Osteoblast (primary cell): ENCODE measurements at regions not wholly inside any gene's neighbourhood (a gene's known extent, or its start where the extent isn't known, plus 50 kb on each side); places are given as distances from the start of the nearest gene placed in this dataset.

Experiments used
- DNase-seq: peaks from one replicate; pipeline ENCODE4 v3.0.0; 2011; ENCODE audit warnings: low spot score, mixed read lengths; ENCODE audit not compliant: insufficient read length; ENCODE audit errors: missing footprints
- H2AFZ ChIP-seq: 2 replicates; pipeline ENCODE4 v1.6.0; 2011; ENCODE audit warnings: mild to moderate bottlenecking, low read length
- H3K27ac ChIP-seq: 2 replicates; pipeline ENCODE4 v1.5.1; 2011; ENCODE audit warnings: mild to moderate bottlenecking, low read depth, low read length, moderate library complexity
- H3K27me3 ChIP-seq: 2 replicates; pipeline ENCODE4 v1.6.0; 2012; ENCODE audit warnings: mild to moderate bottlenecking, control low read depth, inconsistent platforms, low read length, moderate library complexity; ENCODE audit not compliant: insufficient read depth
- H3K36me3 ChIP-seq: 2 replicates; pipeline ENCODE4 v1.5.1; 2011; ENCODE audit warnings: mild to moderate bottlenecking, low read length, control low read depth, moderate library complexity; ENCODE audit not compliant: insufficient read depth
- H3K4me1 ChIP-seq: 2 replicates; pipeline ENCODE4 v1.5.1; 2011; ENCODE audit warnings: mild to moderate bottlenecking, low read length, control low read depth, moderate library complexity; ENCODE audit not compliant: insufficient read depth
- H3K4me2 ChIP-seq: 2 replicates; pipeline ENCODE4 v1.6.0; 2011; ENCODE audit warnings: mild to moderate bottlenecking, low read length; ENCODE audit not compliant: insufficient read depth
- H3K4me3 ChIP-seq: fragments of 200-600 bp; sonication (generic); 3 replicates; pipeline ENCODE4 v1.5.1; 2012; ENCODE audit warnings: mild to moderate bottlenecking, low read length, inconsistent platforms; ENCODE audit not compliant: insufficient read depth
- H3K79me2 ChIP-seq: 2 replicates; pipeline ENCODE4 v1.6.0; 2012; ENCODE audit warnings: mild to moderate bottlenecking, low read length, control low read depth, inconsistent platforms; ENCODE audit not compliant: insufficient read depth
- H3K9me3 ChIP-seq: 2 replicates; pipeline ENCODE4 v1.5.1; 2011; ENCODE audit warnings: low read depth, low read length, control low read depth
- H4K20me1 ChIP-seq: 2 replicates; pipeline ENCODE4 v1.6.0; 2012; ENCODE audit warnings: mild to moderate bottlenecking, low read length, control low read depth; ENCODE audit not compliant: insufficient read depth
- CTCF ChIP-seq: IDR thresholded peaks from 2 replicates; pipeline ENCODE4 v1.5.1; 2011; ENCODE audit warnings: mild to moderate bottlenecking, low read depth, low read length, moderate library complexity; ENCODE audit errors: extremely low read depth

GRCh38 chr1:209397371-209397770 is 186.1 kb upstream of the CAMK1G start:
- Histone ChIP-seq H3K36me3 (no peaks in the 10 kb centered on the region), H2AFZ (no peak overlapping the region), H3K4me1 (peaks cover 36% of the 10 kb centered on the region), H3K4me3 (no peak overlapping the region), H3K79me2 (no peaks in the 10 kb centered on the region), H4K20me1 (no peaks in the 10 kb centered on the region), H3K27ac (no peak overlapping the region), H3K4me2 (no peak overlapping the region), H3K27me3 (no peaks in the 10 kb centered on the region), H3K9me3 (no peaks in the 10 kb centered on the region)
- DNase-seq, result no peak
- no peak for TF ChIP-seq CTCF

- H4K20me1 ChIP-seq, result no peaks in the 10 kb centered on the region
- H3K4me1 ChIP-seq, result peaks cover 36% of the 10 kb centered on the region
- H3K27ac ChIP-seq, result peak overlapping the region; percentile 86
- no peak overlapping the region for H2AFZ ChIP-seq
- H3K27me3 ChIP-seq, result no peaks in the 10 kb centered on the region
- TF ChIP-seq CTCF, result no peak
- no peak overlapping the region for H3K4me3 ChIP-seq
- H3K36me3 ChIP-seq, result no peaks in the 10 kb centered on the region
- no peak for DNase-seq
- peak overlapping the region; percentile 16 for H3K4me2 ChIP-seq
- no peaks in the 10 kb centered on the region for H3K79me2 ChIP-seq
- no peaks in the 10 kb centered on the region for H3K9me3 ChIP-seq
Measured at GRCh38 chr1:209397910-209398309, 185.6 kb upstream of the CAMK1G start.

DNA sequence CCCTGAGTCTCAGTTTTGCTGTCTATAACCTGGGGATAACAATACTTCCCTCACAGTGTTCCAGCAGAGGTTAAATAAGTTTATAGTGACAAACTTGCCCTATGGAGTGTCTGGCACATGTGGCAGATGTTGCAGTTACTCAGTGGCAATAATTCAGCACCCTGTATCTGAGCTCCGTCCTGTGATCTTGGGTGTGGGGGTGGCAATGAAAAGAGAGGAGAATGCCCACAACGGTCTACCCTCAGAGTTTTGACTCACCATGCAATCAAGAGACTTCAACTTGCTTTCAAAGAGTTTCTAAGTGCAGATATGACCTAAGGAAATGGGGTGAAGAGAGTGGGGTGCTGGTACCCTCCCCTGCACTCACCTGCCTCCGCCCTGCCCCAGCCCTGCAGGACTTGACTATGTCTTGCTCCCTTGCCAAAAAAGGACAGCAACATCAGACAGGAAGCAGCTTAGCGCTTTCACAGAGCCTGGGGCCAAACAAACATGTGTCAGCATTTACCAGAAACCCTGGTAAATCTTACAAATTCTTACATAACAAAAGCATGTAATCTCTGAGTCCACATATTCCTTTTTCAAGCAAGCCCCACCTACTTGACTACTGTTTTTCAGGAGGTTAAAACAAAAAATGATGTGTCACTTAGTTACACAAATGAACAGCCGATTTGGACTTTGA is 185.1 kb upstream of the CAMK1G start:
- no peak overlapping the region for H3K4me3 ChIP-seq
- H3K4me2 ChIP-seq, result peak overlapping the region; percentile 16
- no peaks in the 10 kb centered on the region for H3K9me3 ChIP-seq
- H3K4me1 ChIP-seq, result peaks cover 36% of the 10 kb centered on the region
- H3K36me3 ChIP-seq, result no peaks in the 10 kb centered on the region
- no peaks in the 10 kb centered on the region for H3K79me2 ChIP-seq
- no peak for TF ChIP-seq CTCF
- no peaks in the 10 kb centered on the region for H3K27me3 ChIP-seq
- DNase-seq, result peak; percentile 70
- no peaks in the 10 kb centered on the region for H4K20me1 ChIP-seq
- peak overlapping the region; percentile 86 for H3K27ac ChIP-seq
- H2AFZ ChIP-seq, result no peak overlapping the region

DNA sequence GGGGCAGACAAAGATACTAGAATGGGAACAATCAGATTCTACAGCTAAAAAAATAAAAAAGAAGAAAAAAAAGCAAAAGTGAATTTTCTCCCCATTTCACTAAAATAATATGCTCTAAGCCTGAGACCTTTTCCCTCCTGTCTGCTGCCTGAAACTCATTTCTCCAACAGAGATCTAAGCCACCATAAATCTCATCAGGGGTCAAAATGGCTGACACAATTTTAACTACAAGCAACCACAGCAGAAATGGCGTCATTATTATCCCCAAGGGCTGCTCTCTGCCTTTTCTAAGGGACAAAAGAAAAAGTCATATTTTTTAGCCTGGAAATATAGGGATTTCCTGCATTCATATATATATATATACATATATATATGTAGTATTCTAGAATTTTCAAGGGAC is 183.7 kb upstream of the CAMK1G start:
- H2AFZ ChIP-seq, result no peak overlapping the region
- TF ChIP-seq CTCF, result no peak

More for the DNA sequence above, 183.7 kb upstream of the CAMK1G start:
- Histone ChIP-seq H4K20me1 (no peaks in the 10 kb centered on the region), H3K4me3 (no peak overlapping the region), H3K4me2 (no peak overlapping the region), H3K27ac (peak overlapping the region; percentile 86), H3K9me3 (no peaks in the 10 kb centered on the region), H3K36me3 (no peaks in the 10 kb centered on the region), H3K27me3 (no peaks in the 10 kb centered on the region), H3K79me2 (no peaks in the 10 kb centered on the region), H3K4me1 (peaks cover 47% of the 10 kb centered on the region)
- DNase-seq, result no peak
